Nephron progenitor cell (in vitro differentiated cells): ENCODE measurements at regions not wholly inside any gene's neighbourhood (a gene's known extent, or its start where the extent isn't known, plus 50 kb on each side); places are given as distances from the start of the nearest gene placed in this dataset.

Source experiments
- DNase-seq: peaks from one replicate; pipeline ENCODE4 v3.0.0; 2021
- H3K27ac Mint-ChIP-seq: 2 replicates; pipeline ENCODE4 v1.8.0; 2021; ENCODE audit warnings: mild to moderate bottlenecking, moderate library complexity, mixed read lengths
- H3K27me3 Mint-ChIP-seq: 2 replicates; pipeline ENCODE4 v1.8.0; 2021; ENCODE audit warnings: mild to moderate bottlenecking, low read depth, mixed read lengths; ENCODE audit not compliant: poor library complexity
- H3K36me3 Mint-ChIP-seq: 2 replicates; pipeline ENCODE4 v1.8.0; 2021; ENCODE audit warnings: low read depth, mixed read lengths
- H3K4me1 Mint-ChIP-seq: 2 replicates; pipeline ENCODE4 v1.8.0; 2021; ENCODE audit warnings: mixed read lengths
- H3K4me3 Mint-ChIP-seq: 2 replicates; pipeline ENCODE4 v1.8.0; 2021; ENCODE audit warnings: mild to moderate bottlenecking, moderate library complexity, mixed read lengths
- H3K9me3 Mint-ChIP-seq: 2 replicates; pipeline ENCODE4 v1.8.0; 2021; ENCODE audit warnings: mild to moderate bottlenecking, moderate library complexity, mixed read lengths
- CTCF ChIP-seq: fragments of 200-600 bp; sonication (generic); IDR thresholded peaks from 2 replicates; pipeline ENCODE4 v1.5.0; 2021; ENCODE audit warnings: antibody characterized with exemption

- Mint-ChIP-seq H3K27ac (no peak overlapping the region), H3K36me3 (no peaks in the 10 kb centered on the region), H3K9me3 (no peaks in the 10 kb centered on the region), H3K4me1 (no peaks in the 10 kb centered on the region), H3K27me3 (peaks cover 2% of the 10 kb centered on the region), H3K4me3 (no peak overlapping the region)
- TF ChIP-seq CTCF, result no peak
- DNase-seq, result no peak
Observed at GRCh38 chr7:17016402-17017010, 134.7 kb upstream of the AGR3 start.

- H3K36me3 Mint-ChIP-seq, result no peaks in the 10 kb centered on the region
- no peak overlapping the region for H3K4me3 Mint-ChIP-seq
- H3K4me1 Mint-ChIP-seq, result no peaks in the 10 kb centered on the region
- no peak for TF ChIP-seq CTCF
- no peaks in the 10 kb centered on the region for H3K27me3 Mint-ChIP-seq
- no peak overlapping the region for H3K27ac Mint-ChIP-seq
- DNase-seq, result no peak
- H3K9me3 Mint-ChIP-seq, result no peaks in the 10 kb centered on the region
Observed at GRCh38 chr7:17019106-17019505, 137.3 kb upstream of the AGR3 start.

- Mint-ChIP-seq H3K27ac (no peak overlapping the region), H3K4me1 (no peaks in the 10 kb centered on the region), H3K36me3 (no peaks in the 10 kb centered on the region), H3K27me3 (no peaks in the 10 kb centered on the region), H3K4me3 (no peak overlapping the region), H3K9me3 (no peaks in the 10 kb centered on the region)
- no peak for DNase-seq
- no peak for TF ChIP-seq CTCF
Observed at GRCh38 chr7:17020250-17020649, 138.5 kb upstream of the AGR3 start.

GRCh38 chr7:17021205-17021604, 139.4 kb upstream of the AGR3 start:
- DNase-seq, result no peak
- Mint-ChIP-seq H3K27me3 (no peaks in the 10 kb centered on the region), H3K27ac (no peak overlapping the region), H3K4me1 (no peaks in the 10 kb centered on the region), H3K36me3 (no peaks in the 10 kb centered on the region), H3K9me3 (no peaks in the 10 kb centered on the region), H3K4me3 (no peak overlapping the region)
- TF ChIP-seq CTCF, result no peak

GRCh38 chr7:17022920-17023319, 141.1 kb upstream of the AGR3 start:
- TF ChIP-seq CTCF, result no peak
- Mint-ChIP-seq H3K27me3 (no peaks in the 10 kb centered on the region), H3K4me1 (no peaks in the 10 kb centered on the region), H3K27ac (no peak overlapping the region), H3K36me3 (no peaks in the 10 kb centered on the region), H3K9me3 (no peaks in the 10 kb centered on the region), H3K4me3 (no peak overlapping the region)
- DNase-seq, result no peak

- Mint-ChIP-seq H3K27me3 (peaks cover 2% of the 10 kb centered on the region), H3K9me3 (no peaks in the 10 kb centered on the region), H3K27ac (no peak overlapping the region), H3K4me1 (no peaks in the 10 kb centered on the region), H3K4me3 (no peak overlapping the region), H3K36me3 (no peaks in the 10 kb centered on the region)
- no peak for TF ChIP-seq CTCF
- DNase-seq, result no peak
Observed at GRCh38 chr7:17026269-17026668, 144.5 kb upstream of the AGR3 start.
